OCI-LY3 (cell line): ENCODE measurements at regions not wholly inside any gene's neighbourhood (a gene's known extent, or its start where the extent isn't known, plus 50 kb on each side); places are given as distances from the start of the nearest gene placed in this dataset.
A peak's percentile ranks its signal among the peaks of the same experiment; 100 is the strongest.
"Not testable (repeated sequence)": the region's sequence is repeated elsewhere in the genome, so short reads cannot be mapped to it uniquely, and the experiment has no call there.

Experiments
- H2AFZ ChIP-seq: fragments of 200-600, 300-600 bp; shearing (Covaris generic); 2 replicates; pipeline ENCODE4 v1.6.0; 2014; ENCODE audit warnings: antibody characterized with exemption, low read depth, low read length
- H3K27ac ChIP-seq: fragments of 200-600, 300-600 bp; sonication (generic); 2 replicates; pipeline ENCODE4 v1.5.1; 2014; ENCODE audit warnings: mild to moderate bottlenecking, low read length, moderate library complexity, mixed read lengths
- H3K27me3 ChIP-seq: fragments of 200-600, 300-600 bp; sonication (generic); 2 replicates; pipeline ENCODE4 v1.6.1; 2014; ENCODE audit warnings: low read depth, low read length, mixed read lengths
- H3K36me3 ChIP-seq: fragments of 200-600, 300-600 bp; sonication (generic); replicated peaks from 2 replicates; pipeline ENCODE3; 2014; ENCODE audit warnings: low read depth, low read length, mixed read lengths
- H3K4me1 ChIP-seq: fragments of 300-600, 200-600 bp; sonication (generic); 2 replicates; pipeline ENCODE4 v1.6.1; 2014; ENCODE audit warnings: low read length, mixed read lengths
- H3K4me2 ChIP-seq: fragments of 200-600, 300-600 bp; sonication (generic); 2 replicates; pipeline ENCODE4 v1.6.1; 2014; ENCODE audit warnings: low read length, mixed read lengths
- H3K4me3 ChIP-seq: fragments of 300-600, 200-600 bp; sonication (generic); 2 replicates; pipeline ENCODE4 v1.5.1; 2014; ENCODE audit warnings: antibody characterized with exemption, mild to moderate bottlenecking, low read length, moderate library complexity
- H3K79me2 ChIP-seq: fragments of 300-600, 200-600 bp; shearing (Covaris generic); 2 replicates; pipeline ENCODE4 v1.6.1; 2014; ENCODE audit warnings: mild to moderate bottlenecking, low read length, mixed read lengths
- H3K9ac ChIP-seq: fragments of 300-600, 200-600 bp; shearing (Covaris generic); 2 replicates; pipeline ENCODE4 v1.6.0; 2014; ENCODE audit warnings: mild to moderate bottlenecking, low read length, moderate library complexity
- H3K9me3 ChIP-seq: fragments of 200-600, 300-600 bp; shearing (Covaris generic); 2 replicates; pipeline ENCODE4 v1.6.1; 2014; ENCODE audit warnings: low read length, mixed read lengths; ENCODE audit not compliant: insufficient read depth
- H4K20me1 ChIP-seq: fragments of 200-600, 300-600 bp; sonication (generic); 2 replicates; pipeline ENCODE4 v1.6.1; 2016; ENCODE audit warnings: low read length, mixed read lengths; ENCODE audit not compliant: insufficient read depth
- CTCF ChIP-seq: fragments of 200-600, 300-600 bp; sonication (generic); IDR thresholded peaks from 2 replicates; pipeline ENCODE4 v1.5.1; 2014; ENCODE audit warnings: antibody characterized with exemption, low read length, low read depth
- EZH2phosphoT487 ChIP-seq: fragments of 200-600 bp; shearing (Covaris generic); IDR thresholded peaks from 2 replicates; pipeline ENCODE4 v1.6.1; 2018; ENCODE audit warnings: antibody characterized with exemption, mixed run types, low read depth

GRCh38 chr5:124980163-124980941, 233.9 kb upstream of the ZNF608 start:
- no peak overlapping the region for H3K27ac ChIP-seq
- H3K4me1 ChIP-seq = peaks cover 29% of the 10 kb centered on the region
- peak overlapping the region; percentile 66 for H3K4me2 ChIP-seq
- H3K36me3 ChIP-seq = no peaks in the 10 kb centered on the region
- no peak overlapping the region for H3K9ac ChIP-seq
- no peaks in the 10 kb centered on the region for H3K79me2 ChIP-seq
- no peaks in the 10 kb centered on the region for H3K27me3 ChIP-seq
- no peaks in the 10 kb centered on the region for H3K9me3 ChIP-seq
- peak overlapping the region; percentile 61 for H2AFZ ChIP-seq
- no peak for TF ChIP-seq CTCF
- TF ChIP-seq EZH2phosphoT487 = no peak
- H3K4me3 ChIP-seq = 0 out of 2 replicates have a peak overlapping the region, but pooled peaks have one; percentile 33
- no peaks in the 10 kb centered on the region for H4K20me1 ChIP-seq

GRCh38 chr5:124981901-124982300, 235.5 kb upstream of the ZNF608 start:
- H3K9ac ChIP-seq = no peak overlapping the region
- no peak overlapping the region for H3K4me2 ChIP-seq
- no peak for TF ChIP-seq CTCF
- no peak for TF ChIP-seq EZH2phosphoT487
- H3K9me3 ChIP-seq = no peaks in the 10 kb centered on the region
- no peak overlapping the region for H3K27ac ChIP-seq
- H3K27me3 ChIP-seq = no peaks in the 10 kb centered on the region
- H3K4me1 ChIP-seq = peaks cover 29% of the 10 kb centered on the region
- no peaks in the 10 kb centered on the region for H3K79me2 ChIP-seq
- no peaks in the 10 kb centered on the region for H4K20me1 ChIP-seq
- H2AFZ ChIP-seq = no peak overlapping the region; the same call in 1 of the 2 replicates
- no peak overlapping the region for H3K4me3 ChIP-seq
- H3K36me3 ChIP-seq = no peaks in the 10 kb centered on the region

GRCh38 chr5:124986170-124986569, 239.7 kb upstream of the ZNF608 start:
- no peaks in the 10 kb centered on the region for H4K20me1 ChIP-seq
- peaks cover 2% of the 10 kb centered on the region for H3K36me3 ChIP-seq
- H2AFZ ChIP-seq = no peak overlapping the region
- no peak overlapping the region for H3K27ac ChIP-seq
- H3K79me2 ChIP-seq = no peaks in the 10 kb centered on the region
- no peaks in the 10 kb centered on the region for H3K27me3 ChIP-seq
- no peak overlapping the region for H3K4me3 ChIP-seq
- no peak overlapping the region for H3K9ac ChIP-seq
- no peak for TF ChIP-seq CTCF
- no peak for TF ChIP-seq EZH2phosphoT487
- H3K9me3 ChIP-seq = no peaks in the 10 kb centered on the region
- peaks cover 16% of the 10 kb centered on the region for H3K4me1 ChIP-seq
- H3K4me2 ChIP-seq = no peak overlapping the region

GRCh38 chr5:124986667-124987066, 240.2 kb upstream of the ZNF608 start:
- Histone ChIP-seq H3K27me3 (no peaks in the 10 kb centered on the region), H3K27ac (no peak overlapping the region), H3K36me3 (peaks cover 2% of the 10 kb centered on the region), H3K9me3 (no peaks in the 10 kb centered on the region), H3K4me1 (peaks cover 11% of the 10 kb centered on the region), H3K4me3 (no peak overlapping the region), H3K4me2 (no peak overlapping the region), H2AFZ (no peak overlapping the region), H3K9ac (no peak overlapping the region), H4K20me1 (no peaks in the 10 kb centered on the region), H3K79me2 (no peaks in the 10 kb centered on the region)
- TF ChIP-seq CTCF (no peak), EZH2phosphoT487 (no peak)

GRCh38 chr5:124987786-124988185, 241.3 kb upstream of the ZNF608 start:
- not testable (repeated sequence) for H3K79me2 ChIP-seq, H3K4me2 ChIP-seq, H3K4me3 ChIP-seq, H3K9me3 ChIP-seq, H3K27me3 ChIP-seq, H3K27ac ChIP-seq, H3K36me3 ChIP-seq, H2AFZ ChIP-seq, H4K20me1 ChIP-seq, H3K4me1 ChIP-seq, H3K9ac ChIP-seq
